PC-9 (cell line): ENCODE measurements at regions not wholly inside any gene's neighbourhood (a gene's known extent, or its start where the extent isn't known, plus 50 kb on each side); places are given as distances from the start of the nearest gene placed in this dataset.

Source experiments
- EZH2 ChIP-seq: fragments of 200-600 bp; sonication (generic); IDR thresholded peaks from 2 replicates; pipeline ENCODE4 v1.8.0; 2017; ENCODE audit warnings: antibody characterized with exemption, low read depth
- TF ChIP-seq, protein P1 (sequence below): fragments of 200-600 bp; sonication (generic); conservative IDR thresholded peaks from 2 replicates; pipeline ENCODE4 v1.6.1; 2017; ENCODE audit warnings: mixed run types, antibody characterized with exemption, mild to moderate bottlenecking, moderate library complexity

DNA sequence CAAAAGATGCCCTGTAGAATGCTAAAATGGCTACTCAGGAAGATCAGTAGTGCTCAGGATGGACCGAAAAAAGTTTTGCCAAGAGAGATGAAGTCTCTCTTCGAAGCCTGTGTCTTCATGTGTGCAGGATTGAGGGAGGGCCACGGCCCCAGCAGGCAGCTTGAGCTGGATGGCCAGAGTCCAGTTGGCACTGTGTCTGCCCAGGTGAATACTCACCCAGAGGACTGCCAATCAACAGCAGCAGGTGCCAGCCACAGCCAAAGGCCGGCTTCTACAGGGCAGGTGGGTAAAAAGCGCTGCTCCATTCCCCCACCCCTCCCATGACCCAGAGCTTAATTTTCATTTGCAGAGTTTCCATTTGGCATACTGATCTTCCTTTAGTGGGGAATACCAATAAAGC lies 287.9 kb upstream of the ZNF608 start:
- TF ChIP-seq, protein P1, sequence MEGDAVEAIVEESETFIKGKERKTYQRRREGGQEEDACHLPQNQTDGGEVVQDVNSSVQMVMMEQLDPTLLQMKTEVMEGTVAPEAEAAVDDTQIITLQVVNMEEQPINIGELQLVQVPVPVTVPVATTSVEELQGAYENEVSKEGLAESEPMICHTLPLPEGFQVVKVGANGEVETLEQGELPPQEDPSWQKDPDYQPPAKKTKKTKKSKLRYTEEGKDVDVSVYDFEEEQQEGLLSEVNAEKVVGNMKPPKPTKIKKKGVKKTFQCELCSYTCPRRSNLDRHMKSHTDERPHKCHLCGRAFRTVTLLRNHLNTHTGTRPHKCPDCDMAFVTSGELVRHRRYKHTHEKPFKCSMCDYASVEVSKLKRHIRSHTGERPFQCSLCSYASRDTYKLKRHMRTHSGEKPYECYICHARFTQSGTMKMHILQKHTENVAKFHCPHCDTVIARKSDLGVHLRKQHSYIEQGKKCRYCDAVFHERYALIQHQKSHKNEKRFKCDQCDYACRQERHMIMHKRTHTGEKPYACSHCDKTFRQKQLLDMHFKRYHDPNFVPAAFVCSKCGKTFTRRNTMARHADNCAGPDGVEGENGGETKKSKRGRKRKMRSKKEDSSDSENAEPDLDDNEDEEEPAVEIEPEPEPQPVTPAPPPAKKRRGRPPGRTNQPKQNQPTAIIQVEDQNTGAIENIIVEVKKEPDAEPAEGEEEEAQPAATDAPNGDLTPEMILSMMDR, result no peak
- TF ChIP-seq EZH2, result no peak
